Neutrophil (primary cell): ENCODE measurements at regions not wholly inside any gene's neighbourhood (a gene's known extent, or its start where the extent isn't known, plus 50 kb on each side); places are given as distances from the start of the nearest gene placed in this dataset.

Experiments used
- H3K27ac ChIP-seq: fragments of 200-600 bp; sonication (generic); 2 replicates; pipeline ENCODE4 v1.5.1; 2016; ENCODE audit warnings: mild to moderate bottlenecking, moderate library complexity
- H3K27me3 ChIP-seq: fragments of 200-600 bp; sonication (generic); 2 replicates; pipeline ENCODE4 v1.6.0; 2016; ENCODE audit warnings: mild to moderate bottlenecking
- H3K36me3 ChIP-seq: fragments of 200-600 bp; sonication (generic); 2 replicates; pipeline ENCODE4 v1.5.1; 2017
- H3K4me1 ChIP-seq, 2 experiments: fragments of 200-600 bp in 1 of 2; sonication (generic) in 1 of 2; 1 replicate in 1 of 2; 2 replicates in 1 of 2; pipeline versions ENCODE4 v1.5.1 to v1.6.1; 2013 to 2016; ENCODE audit warnings: low read depth in 1 of 2, low read length in 1 of 2, mild to moderate bottlenecking in 1 of 2, moderate library complexity in 1 of 2; ENCODE audit not compliant: control insufficient read depth in 1 of 2, insufficient read depth in 1 of 2
- H3K4me3 ChIP-seq, 2 experiments: fragments of 200-600 bp in 1 of 2; sonication (generic) in 1 of 2; 1 replicate in 1 of 2; 2 replicates in 1 of 2; pipeline ENCODE4 v1.5.1; 2013 to 2016; ENCODE audit warnings: low read depth in 1 of 2, low read length in 1 of 2, mild to moderate bottlenecking in 1 of 2, moderate library complexity in 1 of 2
- H3K9me3 ChIP-seq: fragments of 200-600 bp; sonication (generic); 2 replicates; pipeline ENCODE4 v1.5.1; 2016
- TF ChIP-seq, protein P1 (sequence below): fragments of 200-600 bp; sonication (generic); IDR thresholded peaks from 2 replicates; pipeline ENCODE4 v1.5.1; 2016; ENCODE audit warnings: antibody characterized with exemption

DNA sequence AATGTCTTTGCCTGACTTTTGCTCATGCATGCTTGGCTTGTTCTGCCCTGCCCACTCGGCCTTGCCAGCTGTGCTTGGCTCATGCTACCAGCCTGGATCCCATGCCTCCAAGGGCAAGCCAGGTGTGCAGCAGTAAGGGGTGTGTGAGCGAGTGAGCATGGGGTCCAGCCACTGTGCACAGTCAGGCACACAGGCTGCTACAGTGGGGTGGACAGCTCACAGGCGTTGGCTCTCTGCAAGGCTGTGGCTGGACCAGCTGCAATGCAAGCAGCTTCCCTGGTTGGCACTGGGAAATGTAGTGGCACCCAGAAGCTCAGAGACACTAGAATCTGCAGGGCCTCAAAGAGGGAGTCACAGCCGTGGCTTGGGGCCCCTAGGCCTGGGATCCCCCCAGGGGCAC, 529.7 kb downstream of the DSC3 start:
- H3K27ac ChIP-seq, result no peak overlapping the region
- no peaks in the 10 kb centered on the region for H3K36me3 ChIP-seq
- TF ChIP-seq, protein P1, sequence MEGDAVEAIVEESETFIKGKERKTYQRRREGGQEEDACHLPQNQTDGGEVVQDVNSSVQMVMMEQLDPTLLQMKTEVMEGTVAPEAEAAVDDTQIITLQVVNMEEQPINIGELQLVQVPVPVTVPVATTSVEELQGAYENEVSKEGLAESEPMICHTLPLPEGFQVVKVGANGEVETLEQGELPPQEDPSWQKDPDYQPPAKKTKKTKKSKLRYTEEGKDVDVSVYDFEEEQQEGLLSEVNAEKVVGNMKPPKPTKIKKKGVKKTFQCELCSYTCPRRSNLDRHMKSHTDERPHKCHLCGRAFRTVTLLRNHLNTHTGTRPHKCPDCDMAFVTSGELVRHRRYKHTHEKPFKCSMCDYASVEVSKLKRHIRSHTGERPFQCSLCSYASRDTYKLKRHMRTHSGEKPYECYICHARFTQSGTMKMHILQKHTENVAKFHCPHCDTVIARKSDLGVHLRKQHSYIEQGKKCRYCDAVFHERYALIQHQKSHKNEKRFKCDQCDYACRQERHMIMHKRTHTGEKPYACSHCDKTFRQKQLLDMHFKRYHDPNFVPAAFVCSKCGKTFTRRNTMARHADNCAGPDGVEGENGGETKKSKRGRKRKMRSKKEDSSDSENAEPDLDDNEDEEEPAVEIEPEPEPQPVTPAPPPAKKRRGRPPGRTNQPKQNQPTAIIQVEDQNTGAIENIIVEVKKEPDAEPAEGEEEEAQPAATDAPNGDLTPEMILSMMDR, result no peak
- H3K4me1 ChIP-seq, result no peaks in the 10 kb centered on the region
- H3K27me3 ChIP-seq, result no peaks in the 10 kb centered on the region
- H3K4me3 ChIP-seq, result no peak overlapping the region
- no peaks in the 10 kb centered on the region for H3K9me3 ChIP-seq

DNA sequence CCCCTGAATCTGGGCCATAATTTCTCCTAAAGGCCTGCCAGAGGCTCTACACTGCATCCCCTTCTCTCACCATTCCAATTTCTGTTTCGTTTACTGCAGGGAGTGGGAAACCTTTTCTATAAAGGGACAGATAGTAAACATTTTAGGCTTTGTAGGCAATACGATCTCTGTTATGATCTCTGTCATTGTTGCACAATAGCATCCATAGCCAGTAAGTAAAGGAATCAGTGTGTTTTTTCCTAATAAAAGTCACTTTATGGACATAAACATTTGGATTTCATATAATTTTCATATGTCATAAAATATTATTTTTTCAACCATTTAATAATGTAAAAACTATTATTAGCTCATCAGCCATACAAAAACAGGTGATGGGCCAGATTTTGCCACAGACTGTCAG, 531.7 kb downstream of the DSC3 start:
- Histone ChIP-seq H3K4me1 (no peaks in the 10 kb centered on the region), H3K27ac (no peak overlapping the region), H3K27me3 (no peaks in the 10 kb centered on the region), H3K36me3 (no peaks in the 10 kb centered on the region), H3K4me3 (no peak overlapping the region), H3K9me3 (no peaks in the 10 kb centered on the region)
- TF ChIP-seq, protein P1, result no peak

DNA sequence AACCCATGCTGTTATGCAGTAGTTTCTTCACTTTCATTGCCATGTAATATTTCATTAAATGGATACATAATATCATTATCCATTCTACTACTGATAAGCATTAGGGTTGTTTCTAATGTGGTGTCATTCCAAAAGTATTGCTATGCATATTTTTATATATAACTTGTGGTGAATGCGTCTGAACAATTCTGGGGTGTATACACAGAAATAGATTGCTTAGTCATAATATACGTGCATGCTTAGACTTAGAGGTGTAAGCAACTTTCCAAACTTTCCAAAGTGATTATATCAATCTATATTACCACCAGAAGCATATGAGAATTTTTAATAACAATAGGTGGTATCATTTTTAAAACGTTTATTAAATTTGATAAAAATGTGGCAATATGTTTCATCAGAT, 540.9 kb downstream of the DSC3 start:
- no peak overlapping the region for H3K4me3 ChIP-seq
- no peaks in the 10 kb centered on the region for H3K27me3 ChIP-seq
- H3K9me3 ChIP-seq, result no peaks in the 10 kb centered on the region
- TF ChIP-seq, protein P1, result no peak
- H3K27ac ChIP-seq, result no peak overlapping the region
- no peaks in the 10 kb centered on the region for H3K36me3 ChIP-seq
- no peaks in the 10 kb centered on the region for H3K4me1 ChIP-seq

- no peaks in the 10 kb centered on the region for H3K4me1 ChIP-seq
- no peaks in the 10 kb centered on the region for H3K27me3 ChIP-seq
- no peaks in the 10 kb centered on the region for H3K36me3 ChIP-seq
- H3K4me3 ChIP-seq, result no peak overlapping the region
- TF ChIP-seq, protein P1, result no peak
- H3K27ac ChIP-seq, result no peak overlapping the region
- H3K9me3 ChIP-seq, result no peaks in the 10 kb centered on the region
These were observed 542.1 kb downstream of the DSC3 start for GRCh38 chr18:30500240-30500945.

DNA sequence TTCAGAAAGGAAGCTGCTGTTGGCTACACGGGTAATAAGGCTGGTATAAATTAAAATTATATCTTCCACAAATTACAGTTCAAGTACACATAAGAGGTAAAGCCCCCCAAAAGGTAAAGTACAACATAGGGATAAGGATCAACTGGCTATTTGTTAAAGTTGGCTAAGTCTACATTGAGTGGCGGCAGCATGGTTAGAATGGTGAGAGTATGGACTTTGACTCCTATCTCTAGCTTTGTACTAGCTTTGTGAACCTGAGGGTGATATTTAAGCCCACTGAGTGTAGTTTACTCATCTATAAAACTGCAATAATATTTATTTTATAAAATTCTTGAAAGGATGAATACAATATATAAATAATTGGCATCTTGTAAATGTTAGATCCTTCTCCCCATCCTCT, 542.8 kb downstream of the DSC3 start:
- Histone ChIP-seq H3K4me1 (no peaks in the 10 kb centered on the region), H3K4me3 (no peak overlapping the region), H3K36me3 (no peaks in the 10 kb centered on the region), H3K27ac (no peak overlapping the region), H3K9me3 (no peaks in the 10 kb centered on the region), H3K27me3 (no peaks in the 10 kb centered on the region)
- TF ChIP-seq, protein P1, result no peak
